Activated CD8-positive, alpha-beta T cell treated with anti-CD3 and anti-CD28 coated beads for 36 hours (primary cell): ENCODE measurements at regions not wholly inside any gene's neighbourhood (a gene's known extent, or its start where the extent isn't known, plus 50 kb on each side); places are given as distances from the start of the nearest gene placed in this dataset.

Source experiments
- ATAC-seq: fragments of 200-7000 bp; cut with Tn5 transposase; one replicate; pipeline ENCODE4 v1.10.0; 2021; ENCODE audit warnings: mild to moderate bottlenecking, moderate library complexity
- CTCF ChIA-PET: fragments of 350-600 bp; sonication (Branson Sonifier 250); formaldehyde crosslinking; loops from one replicate; lab custom pipeline; 2021; ENCODE audit warnings: antibody characterized with exemption; lab: Charles Lee
- POLR2A ChIA-PET: fragments of 350-600 bp; sonication (Branson Sonifier 250); formaldehyde crosslinking; loops from one replicate; lab custom pipeline; 2021; ENCODE audit warnings: antibody characterized with exemption; lab: Charles Lee
- DNase-seq: peaks from one replicate; pipeline ENCODE4 v3.0.0-alpha.2; 2020
- H3K27ac Mint-ChIP-seq: one replicate; pipeline ENCODE4 v1.8.0; 2021; ENCODE audit warnings: mild to moderate bottlenecking, mixed read lengths
- H3K27me3 Mint-ChIP-seq: one replicate; pipeline ENCODE4 v1.8.0; 2021; ENCODE audit warnings: mixed read lengths
- H3K36me3 Mint-ChIP-seq: one replicate; pipeline ENCODE4 v1.8.0; 2021; ENCODE audit warnings: low read depth, mixed read lengths
- H3K4me1 Mint-ChIP-seq: one replicate; pipeline ENCODE4 v1.8.0; 2021; ENCODE audit warnings: low read depth, mixed read lengths
- H3K4me3 Mint-ChIP-seq: one replicate; pipeline ENCODE4 v1.8.0; 2021; ENCODE audit warnings: mild to moderate bottlenecking, moderate library complexity, mixed read lengths
- H3K9me3 Mint-ChIP-seq: one replicate; pipeline ENCODE4 v1.8.0; 2021; ENCODE audit warnings: mixed read lengths
- intact Hi-C: fragments of 100-400 bp; cut with micrococcal nuclease; formaldehyde crosslinking; loops from one replicate; pipeline ENCODE4 v1.10.0; 2022
- TF ChIP-seq, protein P1 (sequence below): fragments of 200-600 bp; IDR thresholded peaks from one replicate; pipeline ENCODE4 v1.8.0; 2022; ENCODE audit warnings: antibody characterized with exemption, mild to moderate bottlenecking

DNA sequence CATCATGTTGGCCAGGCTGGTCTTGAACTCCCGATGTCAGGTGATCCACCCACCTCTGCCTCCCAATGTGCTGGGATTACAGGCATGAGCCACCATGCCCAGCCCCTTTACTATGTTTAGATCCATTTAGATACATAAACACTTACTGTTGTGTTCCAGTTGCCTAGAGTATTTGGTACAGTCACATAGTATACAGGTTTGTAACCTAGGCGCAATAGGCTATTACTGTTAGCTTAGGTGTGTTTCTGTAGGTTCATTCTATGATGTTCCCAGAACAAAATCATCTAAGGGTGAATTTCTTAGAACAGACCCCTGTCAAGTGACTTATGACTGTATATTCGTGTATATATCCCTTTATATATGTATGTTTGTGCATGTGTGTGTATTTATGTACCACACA is 61.8 kb downstream of the MYCN start:
- H3K27ac Mint-ChIP-seq, result no peak overlapping the region
- no peaks in the 10 kb centered on the region for H3K4me1 Mint-ChIP-seq
- TF ChIP-seq, protein P1, sequence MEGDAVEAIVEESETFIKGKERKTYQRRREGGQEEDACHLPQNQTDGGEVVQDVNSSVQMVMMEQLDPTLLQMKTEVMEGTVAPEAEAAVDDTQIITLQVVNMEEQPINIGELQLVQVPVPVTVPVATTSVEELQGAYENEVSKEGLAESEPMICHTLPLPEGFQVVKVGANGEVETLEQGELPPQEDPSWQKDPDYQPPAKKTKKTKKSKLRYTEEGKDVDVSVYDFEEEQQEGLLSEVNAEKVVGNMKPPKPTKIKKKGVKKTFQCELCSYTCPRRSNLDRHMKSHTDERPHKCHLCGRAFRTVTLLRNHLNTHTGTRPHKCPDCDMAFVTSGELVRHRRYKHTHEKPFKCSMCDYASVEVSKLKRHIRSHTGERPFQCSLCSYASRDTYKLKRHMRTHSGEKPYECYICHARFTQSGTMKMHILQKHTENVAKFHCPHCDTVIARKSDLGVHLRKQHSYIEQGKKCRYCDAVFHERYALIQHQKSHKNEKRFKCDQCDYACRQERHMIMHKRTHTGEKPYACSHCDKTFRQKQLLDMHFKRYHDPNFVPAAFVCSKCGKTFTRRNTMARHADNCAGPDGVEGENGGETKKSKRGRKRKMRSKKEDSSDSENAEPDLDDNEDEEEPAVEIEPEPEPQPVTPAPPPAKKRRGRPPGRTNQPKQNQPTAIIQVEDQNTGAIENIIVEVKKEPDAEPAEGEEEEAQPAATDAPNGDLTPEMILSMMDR, result no peak
- H3K36me3 Mint-ChIP-seq, result no peaks in the 10 kb centered on the region
- H3K4me3 Mint-ChIP-seq, result no peak overlapping the region
- CTCF ChIA-PET, result interaction anchor here (0.6 kb wide), 1 partner anchor 242 kb away, joined by 3 read pairs; no protein-coding TSS in a partner anchor
- no peaks in the 10 kb centered on the region for H3K9me3 Mint-ChIP-seq
- peaks cover 2% of the 10 kb centered on the region for H3K27me3 Mint-ChIP-seq
- ATAC-seq (no peak), DNase-seq (no peak)
- intact Hi-C loops, result no loop called here
- POLR2A ChIA-PET, result no interaction called here

DNA sequence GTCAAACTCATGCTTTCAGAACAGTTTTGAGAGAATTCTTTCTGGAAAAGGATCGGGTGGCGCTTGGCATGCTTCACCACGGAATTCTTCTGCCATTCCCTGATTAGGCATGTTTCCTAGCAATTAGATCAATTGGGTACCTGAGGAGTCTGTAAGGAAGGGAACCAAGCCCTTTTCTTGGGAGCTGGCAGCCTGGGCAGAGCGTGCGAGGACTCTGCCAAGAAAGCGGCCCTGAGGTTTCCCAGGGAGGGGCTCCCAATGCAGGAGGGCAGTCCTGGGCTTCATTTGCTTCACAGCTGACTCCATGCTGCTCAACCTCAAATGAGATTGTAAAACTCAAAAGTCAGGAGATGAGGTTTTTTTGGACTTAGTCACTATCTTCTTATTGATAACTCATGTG is 60.3 kb downstream of the MYCN start:
- Mint-ChIP-seq H3K27me3 (peaks cover 2% of the 10 kb centered on the region), H3K36me3 (no peaks in the 10 kb centered on the region), H3K9me3 (no peaks in the 10 kb centered on the region), H3K4me1 (no peaks in the 10 kb centered on the region), H3K4me3 (no peak overlapping the region), H3K27ac (no peak overlapping the region)
- intact Hi-C loops, result no loop called here
- ChIA-PET POLR2A (no interaction called here), CTCF (no interaction called here)
- no peak for DNase-seq
- TF ChIP-seq, protein P1, result no peak
- ATAC-seq, result no peak

DNA sequence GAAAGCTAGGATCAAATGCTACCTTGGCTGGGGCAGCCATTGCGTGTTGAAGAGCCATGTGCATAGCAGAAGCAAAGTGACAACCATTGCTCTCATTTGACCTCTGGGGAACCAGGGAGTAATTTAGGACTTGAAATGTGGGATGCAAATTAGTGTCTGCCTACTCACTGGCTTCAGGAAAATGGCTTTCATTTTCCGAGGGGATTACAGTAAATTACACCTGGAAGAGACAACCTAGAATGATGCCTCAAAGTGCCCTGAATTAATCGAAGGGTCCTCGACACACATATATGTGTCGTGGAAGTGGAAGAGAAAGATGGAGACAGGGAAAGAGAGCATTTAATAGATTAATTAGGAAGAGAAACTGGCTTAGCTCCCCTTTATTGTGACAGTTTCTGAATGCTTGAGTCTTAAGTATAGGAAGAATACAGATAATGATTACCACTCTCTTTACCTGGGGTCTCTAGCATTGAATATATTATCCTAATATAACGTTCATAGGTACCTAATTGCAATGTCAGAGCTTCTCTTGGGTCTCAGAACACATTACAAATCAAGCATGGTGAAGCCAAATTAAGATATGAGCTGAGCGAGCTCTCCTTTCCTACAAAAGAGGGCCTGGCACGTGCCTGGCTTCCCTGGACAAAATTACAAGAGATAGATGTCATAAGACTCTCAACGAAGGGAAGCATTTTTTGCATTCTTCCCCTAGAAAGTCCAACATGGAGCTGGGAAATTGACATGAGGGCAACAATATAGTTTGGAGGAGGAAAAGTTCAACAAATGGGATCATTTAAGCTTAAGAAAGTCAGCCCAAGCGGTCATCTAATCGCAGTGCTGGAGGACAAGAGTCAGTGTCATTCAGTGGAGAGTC is 59.5 kb downstream of the MYCN start:
- Mint-ChIP-seq H3K27ac (no peak overlapping the region), H3K36me3 (no peaks in the 10 kb centered on the region), H3K4me3 (no peak overlapping the region), H3K27me3 (peaks cover 2% of the 10 kb centered on the region), H3K9me3 (no peaks in the 10 kb centered on the region), H3K4me1 (no peaks in the 10 kb centered on the region)
- TF ChIP-seq, protein P1, result no peak
- ChIA-PET POLR2A (no interaction called here), CTCF (no interaction called here)
- no peak for ATAC-seq
- intact Hi-C loops, result no loop called here
- DNase-seq, result no peak

DNA sequence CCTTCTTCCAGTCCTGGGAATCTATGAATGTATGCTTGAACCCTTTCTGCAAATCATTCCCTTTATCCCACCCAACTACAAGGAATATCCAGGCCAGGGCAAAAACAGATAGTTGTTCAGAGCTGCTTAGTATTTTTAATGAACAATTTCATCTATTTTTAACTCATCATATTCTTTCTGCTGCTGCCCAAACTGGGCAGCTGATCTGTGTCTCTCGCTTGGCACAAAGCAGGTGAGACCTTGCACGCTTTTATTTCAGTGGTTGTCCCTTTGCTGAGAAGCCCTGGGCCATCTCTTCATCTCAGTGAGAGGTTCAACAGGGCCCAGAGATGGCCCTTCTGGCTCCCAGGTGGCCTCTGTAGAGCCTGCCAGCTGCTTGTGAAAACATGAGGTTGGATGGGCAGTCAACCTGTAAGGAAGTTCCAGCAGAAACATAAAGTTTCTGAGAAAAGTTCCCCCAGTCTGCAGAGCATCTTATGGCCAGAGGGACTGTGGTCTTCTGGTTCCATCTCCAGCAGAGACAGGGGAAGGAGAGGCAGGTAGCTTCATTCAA is 57.5 kb downstream of the MYCN start:
- Mint-ChIP-seq H3K27me3 (no peaks in the 10 kb centered on the region), H3K4me3 (no peak overlapping the region), H3K36me3 (no peaks in the 10 kb centered on the region), H3K27ac (no peak overlapping the region), H3K4me1 (no peaks in the 10 kb centered on the region), H3K9me3 (no peaks in the 10 kb centered on the region)
- TF ChIP-seq, protein P1, result no peak
- ChIA-PET CTCF (no interaction called here), POLR2A (no interaction called here)
- DNase-seq (no peak), ATAC-seq (no peak)
- intact Hi-C loops, result no loop called here
